ENCODE measurements at regions not wholly inside any gene's neighbourhood (a gene's known extent, or its start where the extent isn't known, plus 50 kb on each side); places are given as distances from the start of the nearest gene placed in this dataset.

GRCh38 chr1:104979651-104980050 is 1230.0 kb downstream of the AMY1C start:
- no peaks in the 10 kb centered on the region for H3K27me3 ChIP-seq
- ATAC-seq (ENCODE audit: low FRiP score in 2 of 2) (no peak), DNase-seq (no peak)
- peaks cover 0 to 1% (median 0%) of the 10 kb centered on the region in 4 donors for H3K9me3 ChIP-seq
- no peaks in the 10 kb centered on the region for H3K36me3 ChIP-seq
- TF ChIP-seq CTCF (IDR thresholded peaks at IDR 0.05), result no peak
- no peak for TF ChIP-seq POLR2A (IDR thresholded peaks at IDR 0.05)
- no peak overlapping the region for H3K4me3 ChIP-seq
- no peaks in the 10 kb centered on the region for H3K4me1 ChIP-seq
- WGBS, 2 donors, result 45 to 73% methylated on average over 1 of the region's 1 CpG
- no peak overlapping the region for H3K27ac ChIP-seq

DNA sequence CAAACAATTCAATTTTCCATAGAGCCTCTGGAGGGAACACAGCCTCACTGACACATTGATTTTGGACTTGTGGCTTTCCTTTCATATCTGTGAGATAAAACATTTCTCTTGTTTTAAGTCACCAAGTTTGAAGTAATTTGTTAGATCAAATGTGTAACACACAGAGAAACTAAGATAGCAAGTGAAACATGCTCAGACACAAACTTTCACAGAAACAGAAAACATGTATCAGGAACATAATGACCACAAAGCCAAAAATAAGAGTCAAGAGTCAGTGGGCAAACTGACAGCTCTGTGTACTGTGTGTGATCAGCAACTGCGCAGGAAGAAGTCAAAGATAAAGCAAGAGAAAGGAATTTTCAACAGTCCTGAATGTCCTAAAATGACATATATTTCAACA is 1237.5 kb downstream of the AMY1C start:
- DNase-seq (no peak), ATAC-seq (ENCODE audit: low FRiP score in 2 of 2) (no peak)
- H3K9me3 ChIP-seq, result peaks cover 0 to 8% (median 0%) of the 10 kb centered on the region in 4 donors
- H3K4me3 ChIP-seq, result no peak overlapping the region
- no peaks in the 10 kb centered on the region for H3K36me3 ChIP-seq
- no peaks in the 10 kb centered on the region for H3K27me3 ChIP-seq
- no peak overlapping the region for H3K27ac ChIP-seq
- 81 to 89% methylated on average over 1 of the region's 1 CpG for WGBS, 2 donors
- TF ChIP-seq EP300 (IDR thresholded peaks at IDR 0.05) (no peak), CTCF (IDR thresholded peaks at IDR 0.05) (no peak), POLR2AphosphoS5 (IDR thresholded peaks at IDR 0.05) (no peak), POLR2A (IDR thresholded peaks at IDR 0.05) (no peak)
- H3K4me1 ChIP-seq, result no peaks in the 10 kb centered on the region

DNA sequence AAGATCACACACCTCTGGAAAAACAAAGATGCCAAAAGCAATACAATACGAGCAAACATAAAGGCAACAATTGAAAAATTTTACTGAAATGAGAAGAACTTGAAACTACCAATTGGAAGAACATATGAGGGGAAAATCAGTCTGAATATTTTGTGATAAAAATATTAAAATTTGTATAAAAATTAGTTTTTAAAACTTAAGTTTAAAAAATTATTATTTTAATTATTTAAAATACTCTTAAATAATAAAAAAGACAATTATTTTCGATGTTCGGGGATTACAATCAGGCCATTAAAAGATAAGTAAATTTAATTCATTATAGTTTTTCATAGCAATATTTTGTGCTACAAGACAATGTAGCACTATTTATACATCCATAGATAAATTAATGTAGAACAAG is 1239.3 kb downstream of the AMY1C start:
- no peak for TF ChIP-seq POLR2A (IDR thresholded peaks at IDR 0.05)
- TF ChIP-seq POLR2AphosphoS5 (IDR thresholded peaks at IDR 0.05), result no peak
- ATAC-seq (ENCODE audit: low FRiP score in 2 of 2) (no peak), DNase-seq (no peak)
- Histone ChIP-seq H3K27me3 (no peaks in the 10 kb centered on the region), H3K4me1 (no peaks in the 10 kb centered on the region), H3K4me3 (no peak overlapping the region), H3K9me3 (peaks cover 0 to 8% (median 0%) of the 10 kb centered on the region in 4 donors), H3K27ac (no peak overlapping the region), H3K36me3 (no peaks in the 10 kb centered on the region)
- 84 to 95% methylated on average over 3 of the region's 3 CpGs for WGBS, 2 donors

GRCh38 chr1:104991702-104992101 is 1242.0 kb downstream of the AMY1C start:
- WGBS, 2 donors, result 64 to 65% methylated on average over 3 of the region's 3 CpGs
- ATAC-seq (ENCODE audit: low FRiP score in 2 of 2) (no peak), DNase-seq (no peak)
- Histone ChIP-seq H3K4me3 (no peak overlapping the region), H3K27ac (no peak overlapping the region), H3K4me1 (no peaks in the 10 kb centered on the region), H3K27me3 (no peaks in the 10 kb centered on the region), H3K36me3 (no peaks in the 10 kb centered on the region), H3K9me3 (no peaks in the 10 kb centered on the region)
- TF ChIP-seq EP300 (IDR thresholded peaks at IDR 0.05), result no peak
- TF ChIP-seq POLR2AphosphoS5 (IDR thresholded peaks at IDR 0.05), result no peak
- TF ChIP-seq POLR2A (IDR thresholded peaks at IDR 0.05), result no peak
- no peak for TF ChIP-seq CTCF (IDR thresholded peaks at IDR 0.05)

GRCh38 chr1:105000793-105001192 is 1251.1 kb downstream of the AMY1C start:
- TF ChIP-seq EP300 (IDR thresholded peaks at IDR 0.05) (no peak), CTCF (IDR thresholded peaks at IDR 0.05) (no peak)
- 59 to 61% methylated on average over 3 of the region's 3 CpGs for WGBS, 2 donors
- ATAC-seq (ENCODE audit: low FRiP score in 2 of 2), result no peak

More at GRCh38 chr1:105000793-105001192, 1251.1 kb downstream of the AMY1C start:
- no peaks in the 10 kb centered on the region for H3K9me3 ChIP-seq
- no peak for DNase-seq
- H3K36me3 ChIP-seq, result no peaks in the 10 kb centered on the region
- H3K27me3 ChIP-seq, result no peaks in the 10 kb centered on the region
- no peak overlapping the region for H3K4me3 ChIP-seq
- no peak overlapping the region for H3K27ac ChIP-seq
- H3K4me1 ChIP-seq, result no peaks in the 10 kb centered on the region
